Urinary bladder (tissue), 3 donors: ENCODE measurements at regions not wholly inside any gene's neighbourhood (a gene's known extent, or its start where the extent isn't known, plus 50 kb on each side); places are given as distances from the start of the nearest gene placed in this dataset.
A peak's percentile ranks its signal among the peaks of the same experiment; 100 is the strongest.

Source experiments
- DNase-seq: peaks from one replicate; pipeline ENCODE4 v3.0.0-alpha.2; 2015; ENCODE audit errors: extremely low spot score
- H3K27ac ChIP-seq: one replicate; pipeline ENCODE4 v1.5.1; 2013; ENCODE audit warnings: low read depth, mild to moderate bottlenecking, moderate library complexity
- H3K36me3 ChIP-seq: one replicate; pipeline ENCODE4 v1.6.1; 2013; ENCODE audit warnings: mild to moderate bottlenecking, moderate library complexity; ENCODE audit not compliant: insufficient read depth
- H3K4me1 ChIP-seq: one replicate; pipeline ENCODE4 v1.6.1; 2013; ENCODE audit warnings: mild to moderate bottlenecking, moderate library complexity; ENCODE audit not compliant: insufficient read depth
- H3K4me3 ChIP-seq: one replicate; pipeline ENCODE4 v1.5.1; 2013; ENCODE audit warnings: low read depth, low read length
- WGBS: extraction: QIAGEN DNeasy Blood & Tissue Kit; methylation state at CpG from one replicate; pipeline ENCODE4 v1.1.7; 2013; 5-methylcytosine and 5-hydroxymethylcytosine counted together
- donor health status: healthy with polysubstance abuse.
- donor health status: healthy.

DNA sequence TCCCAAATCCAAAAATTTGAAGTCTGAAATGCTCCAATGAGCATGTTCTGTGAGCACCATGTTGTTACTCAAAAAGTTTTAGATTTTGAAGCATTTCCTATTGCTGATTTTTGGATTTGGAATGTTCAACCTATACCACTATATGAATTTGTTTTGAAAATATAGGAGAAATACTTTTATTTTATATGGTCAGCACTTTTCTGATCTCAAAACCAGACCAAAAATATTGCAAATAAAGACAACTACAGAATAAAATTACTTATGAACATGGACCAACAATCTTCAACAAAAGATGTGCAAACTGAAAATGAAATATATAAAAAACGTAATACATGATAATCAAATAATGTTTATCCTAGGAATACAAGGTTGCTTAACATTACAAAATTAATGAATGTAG lies 73.7 kb upstream of the APOBEC4 start:
- no peak overlapping the region for H3K27ac ChIP-seq
- no peak overlapping the region for H3K4me3 ChIP-seq
- no peaks in the 10 kb centered on the region for H3K4me1 ChIP-seq
- no peak for DNase-seq
- no peaks in the 10 kb centered on the region for H3K36me3 ChIP-seq
- WGBS, result 95% methylated on average over 1 of the region's 1 CpG

GRCh38 chr1:183724350-183725042 lies 71.4 kb upstream of the APOBEC4 start:
- Histone ChIP-seq H3K4me3 (no peak overlapping the region), H3K4me1 (no peaks in the 10 kb centered on the region), H3K27ac (no peak overlapping the region), H3K36me3 (no peaks in the 10 kb centered on the region)
- no peak for DNase-seq
- WGBS, result 86% methylated on average over 5 of the region's 5 CpGs

GRCh38 chr1:183723571-183723970 lies 70.5 kb upstream of the APOBEC4 start:
- no peak overlapping the region for H3K27ac ChIP-seq
- H3K36me3 ChIP-seq, result no peaks in the 10 kb centered on the region
- 88% methylated on average over 2 of the region's 2 CpGs for WGBS
- no peaks in the 10 kb centered on the region for H3K4me1 ChIP-seq
- no peak overlapping the region for H3K4me3 ChIP-seq
- no peak for DNase-seq

DNA sequence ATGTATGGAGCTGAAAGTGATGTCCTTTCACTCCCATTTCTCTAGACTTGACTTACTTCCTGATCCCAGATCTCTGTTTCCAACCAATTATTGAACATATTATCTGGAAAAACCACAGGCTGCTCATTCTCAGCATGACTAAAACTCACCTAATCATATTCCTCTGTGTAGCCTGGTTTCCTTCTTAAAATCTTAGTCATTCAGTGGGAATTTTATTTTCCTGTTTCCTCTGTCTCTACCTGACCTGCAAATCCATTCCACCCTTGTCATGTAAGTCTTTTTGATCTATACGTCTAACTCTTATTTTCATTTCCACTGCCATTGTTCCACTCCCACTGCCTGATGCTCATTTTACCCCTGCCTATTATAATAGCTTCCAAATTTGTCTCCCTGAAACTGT lies 67.9 kb upstream of the APOBEC4 start:
- H3K4me1 ChIP-seq, result no peaks in the 10 kb centered on the region
- DNase-seq, result no peak
- 86% methylated on average over 1 of the region's 1 CpG for WGBS

GRCh38 chr1:183720028-183720427 lies 66.9 kb upstream of the APOBEC4 start:
- 68% methylated on average over 3 of the region's 3 CpGs for WGBS
- Histone ChIP-seq H3K4me1 (no peaks in the 10 kb centered on the region), H3K36me3 (no peaks in the 10 kb centered on the region)

More for the DNA sequence above, 67.9 kb upstream of the APOBEC4 start:
- H3K4me3 ChIP-seq, result no peak overlapping the region
- H3K27ac ChIP-seq, result no peak overlapping the region
- H3K36me3 ChIP-seq, result no peaks in the 10 kb centered on the region

DNA sequence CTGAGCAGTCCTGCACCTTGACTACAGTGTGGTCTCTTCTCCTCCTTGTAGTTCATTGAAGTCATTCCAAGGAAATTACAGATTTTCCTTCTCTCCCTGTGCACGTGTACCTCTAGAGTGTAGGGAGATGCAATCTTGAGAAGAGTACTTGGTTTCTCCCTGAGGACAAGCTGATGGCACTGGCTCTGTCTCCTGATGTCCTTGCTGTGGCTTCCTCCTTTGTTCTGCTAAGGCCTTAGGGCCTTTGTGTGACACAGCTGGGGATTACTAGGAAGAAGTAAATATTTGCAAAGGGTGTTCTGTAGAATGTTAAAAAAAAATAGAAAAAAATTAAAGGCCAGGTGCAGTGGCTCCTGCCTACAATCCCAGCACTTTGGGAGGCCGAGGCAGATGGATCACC lies 66.2 kb upstream of the APOBEC4 start:
- Histone ChIP-seq H3K4me3 (no peak overlapping the region), H3K4me1 (no peaks in the 10 kb centered on the region), H3K36me3 (no peaks in the 10 kb centered on the region), H3K27ac (no peak overlapping the region)
- WGBS, result 83% methylated on average over 2 of the region's 2 CpGs
- no peak for DNase-seq

More at GRCh38 chr1:183720028-183720427, 66.9 kb upstream of the APOBEC4 start:
- Histone ChIP-seq H3K4me3 (no peak overlapping the region), H3K27ac (no peak overlapping the region)
- DNase-seq, result no peak

DNA sequence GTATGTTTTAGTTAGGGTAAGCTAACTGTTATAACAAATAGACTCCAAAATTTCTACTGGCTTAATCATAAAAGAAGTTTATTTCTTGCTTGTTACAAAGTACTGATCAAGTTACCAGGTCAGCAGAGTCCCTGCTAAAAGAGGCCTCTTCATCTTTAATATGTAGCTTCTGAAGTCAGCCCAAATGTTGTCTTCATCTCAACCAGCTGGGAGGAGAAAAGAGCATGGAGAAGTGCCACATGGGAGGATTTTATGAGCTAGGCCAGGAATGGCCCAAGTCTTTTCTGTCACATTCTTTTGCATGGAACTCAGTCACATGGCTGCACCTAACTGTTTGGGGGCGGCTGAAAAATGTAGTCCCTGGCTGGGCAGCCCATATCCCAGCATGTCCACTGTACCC lies 63.2 kb upstream of the APOBEC4 start:
- no peaks in the 10 kb centered on the region for H3K36me3 ChIP-seq
- WGBS, result 57% methylated on average over 1 of the region's 1 CpG
- no peak overlapping the region for H3K27ac ChIP-seq
- H3K4me3 ChIP-seq, result no peak overlapping the region
- DNase-seq, result no peak
- no peaks in the 10 kb centered on the region for H3K4me1 ChIP-seq

GRCh38 chr1:183711741-183712361 lies 58.7 kb upstream of the APOBEC4 start:
- Histone ChIP-seq H3K4me3 (no peak overlapping the region), H3K4me1 (no peaks in the 10 kb centered on the region), H3K27ac (no peak overlapping the region), H3K36me3 (no peaks in the 10 kb centered on the region)
- WGBS, result 49% methylated on average over 5 of the region's 5 CpGs
- peak; percentile 35 for DNase-seq

GRCh38 chr1:183711165-183711682 lies 58.1 kb upstream of the APOBEC4 start:
- 94% methylated on average over 2 of the region's 2 CpGs for WGBS
- no peak overlapping the region for H3K27ac ChIP-seq
- H3K36me3 ChIP-seq, result no peaks in the 10 kb centered on the region
- H3K4me1 ChIP-seq, result no peaks in the 10 kb centered on the region
- no peak for DNase-seq
- H3K4me3 ChIP-seq, result no peak overlapping the region

DNA sequence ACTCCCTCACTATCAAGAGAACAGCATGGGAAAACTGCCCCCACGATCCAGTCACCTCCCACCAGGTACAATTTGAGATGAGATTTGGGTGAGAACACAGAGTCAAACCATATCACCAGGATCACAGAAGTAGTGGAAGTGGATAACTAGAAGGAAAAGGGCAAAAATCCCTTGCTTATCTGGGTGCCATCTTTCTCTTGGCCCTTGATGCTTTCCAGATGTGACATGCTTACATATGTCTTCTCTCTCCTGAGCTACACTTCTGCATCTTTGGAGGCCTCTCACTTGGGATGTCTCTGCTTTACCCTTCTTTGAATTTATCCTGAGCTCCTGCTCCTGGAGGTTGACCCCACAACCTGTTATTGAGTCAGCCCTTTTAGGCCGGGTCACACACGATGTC lies 57.6 kb upstream of the APOBEC4 start:
- no peak overlapping the region for H3K27ac ChIP-seq
- H3K4me3 ChIP-seq, result no peak overlapping the region
- no peaks in the 10 kb centered on the region for H3K4me1 ChIP-seq
- no peaks in the 10 kb centered on the region for H3K36me3 ChIP-seq
- DNase-seq, result no peak
- 78% methylated on average over 3 of the region's 3 CpGs for WGBS

DNA sequence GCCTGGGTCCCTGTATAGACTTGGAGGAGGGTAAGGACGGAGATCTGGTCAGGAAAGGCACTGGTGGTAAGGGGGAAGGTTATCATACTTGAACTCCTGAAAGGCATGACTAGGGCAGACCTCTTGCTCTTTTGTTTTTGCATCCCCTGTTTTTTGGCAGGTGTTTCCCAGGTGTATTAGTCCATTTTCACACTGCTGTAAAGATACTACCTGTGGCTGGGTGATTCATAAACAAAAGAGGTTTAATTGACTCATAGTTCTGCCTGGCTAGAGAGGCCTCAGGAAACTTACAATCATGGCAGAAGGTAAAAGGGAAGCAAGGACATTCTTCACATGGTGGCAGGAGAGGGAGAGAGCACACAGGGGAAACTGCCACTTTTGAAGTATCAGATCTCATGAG lies 57.2 kb upstream of the APOBEC4 start:
- no peak for DNase-seq

GRCh38 chr1:183704131-183704530 lies 51.0 kb upstream of the APOBEC4 start:
- Histone ChIP-seq H3K4me3 (no peak overlapping the region), H3K4me1 (no peaks in the 10 kb centered on the region), H3K27ac (no peak overlapping the region), H3K36me3 (no peaks in the 10 kb centered on the region)
- WGBS, result 97% methylated on average over 2 of the region's 2 CpGs
- no peak for DNase-seq

More for the DNA sequence above, 57.2 kb upstream of the APOBEC4 start:
- H3K27ac ChIP-seq, result no peak overlapping the region
- no peaks in the 10 kb centered on the region for H3K4me1 ChIP-seq
- no peaks in the 10 kb centered on the region for H3K36me3 ChIP-seq
- WGBS, result 100% methylated on average over 1 of the region's 1 CpG
- H3K4me3 ChIP-seq, result no peak overlapping the region
